Thyroid gland (tissue), 4 donors: ENCODE measurements at regions not wholly inside any gene's neighbourhood (a gene's known extent, or its start where the extent isn't known, plus 50 kb on each side); places are given as distances from the start of the nearest gene placed in this dataset.

Source experiments
- DNase-seq, 2 donors: peaks; one replicate each; pipeline ENCODE4 v3.0.0-alpha.2; 2019
- H3K27ac ChIP-seq, 3 donors: fragments of 200-600 bp; sonication (generic); 1 replicate in 2 of 3; 2 replicates in 1 of 3; pipeline ENCODE4 v1.5.1; 2016 to 2019; ENCODE audit warnings: mild to moderate bottlenecking in 1 of 3, moderate library complexity in 1 of 3
- H3K27me3 ChIP-seq: fragments of 200-600 bp; sonication (generic); one replicate; pipeline ENCODE4 v1.5.1; 2019
- H3K36me3 ChIP-seq, 2 donors: fragments of 200-600 bp; sonication (generic); one replicate each; pipeline ENCODE4 v1.5.1; 2016 to 2019
- H3K4me1 ChIP-seq, 2 donors: fragments of 200-600 bp; sonication (generic); one replicate each; pipeline ENCODE4 v1.5.1; 2017 to 2019
- H3K4me3 ChIP-seq, 3 donors: fragments of 200-600 bp; sonication (generic); replicated peaks in 1 of 3; 1 replicate in 2 of 3; 2 replicates in 1 of 3; pipeline ENCODE4 v1.5.1; 2016; ENCODE audit warnings: mild to moderate bottlenecking in 1 of 3
- H3K9me3 ChIP-seq: fragments of 200-600 bp; sonication (generic); one replicate; pipeline ENCODE4 v1.5.1; 2017
- POLR2A ChIP-seq, 2 donors: fragments of 450-650 bp; IDR thresholded peaks; one replicate each; pipeline ENCODE4 v1.6.1; 2017; ENCODE audit warnings: antibody characterized with exemption in 2 of 2, mild to moderate bottlenecking in 2 of 2, moderate library complexity in 1 of 2
- WGBS, 2 donors: methylation state at CpG; one replicate each; pipeline ENCODE4 v1.1.5; 2017; 5-methylcytosine and 5-hydroxymethylcytosine counted together
- intact Hi-C: fragments of 100-400 bp; cut with DNase I; formaldehyde crosslinking; loops from one replicate; pipeline ENCODE4 v1.15.1; 2023
- TF ChIP-seq, protein P1 (sequence below), 6 experiments: fragments of 200-600 bp in 3 of 6; fragments of 450-650 bp in 3 of 6; sonication (generic) in 3 of 6; IDR thresholded peaks; one replicate each; pipeline ENCODE4 v1.5.1; 2016 to 2019; ENCODE audit warnings: antibody characterized with exemption in 6 of 6, mild to moderate bottlenecking in 2 of 6, inconsistent platforms in 1 of 6, moderate library complexity in 1 of 6

DNA sequence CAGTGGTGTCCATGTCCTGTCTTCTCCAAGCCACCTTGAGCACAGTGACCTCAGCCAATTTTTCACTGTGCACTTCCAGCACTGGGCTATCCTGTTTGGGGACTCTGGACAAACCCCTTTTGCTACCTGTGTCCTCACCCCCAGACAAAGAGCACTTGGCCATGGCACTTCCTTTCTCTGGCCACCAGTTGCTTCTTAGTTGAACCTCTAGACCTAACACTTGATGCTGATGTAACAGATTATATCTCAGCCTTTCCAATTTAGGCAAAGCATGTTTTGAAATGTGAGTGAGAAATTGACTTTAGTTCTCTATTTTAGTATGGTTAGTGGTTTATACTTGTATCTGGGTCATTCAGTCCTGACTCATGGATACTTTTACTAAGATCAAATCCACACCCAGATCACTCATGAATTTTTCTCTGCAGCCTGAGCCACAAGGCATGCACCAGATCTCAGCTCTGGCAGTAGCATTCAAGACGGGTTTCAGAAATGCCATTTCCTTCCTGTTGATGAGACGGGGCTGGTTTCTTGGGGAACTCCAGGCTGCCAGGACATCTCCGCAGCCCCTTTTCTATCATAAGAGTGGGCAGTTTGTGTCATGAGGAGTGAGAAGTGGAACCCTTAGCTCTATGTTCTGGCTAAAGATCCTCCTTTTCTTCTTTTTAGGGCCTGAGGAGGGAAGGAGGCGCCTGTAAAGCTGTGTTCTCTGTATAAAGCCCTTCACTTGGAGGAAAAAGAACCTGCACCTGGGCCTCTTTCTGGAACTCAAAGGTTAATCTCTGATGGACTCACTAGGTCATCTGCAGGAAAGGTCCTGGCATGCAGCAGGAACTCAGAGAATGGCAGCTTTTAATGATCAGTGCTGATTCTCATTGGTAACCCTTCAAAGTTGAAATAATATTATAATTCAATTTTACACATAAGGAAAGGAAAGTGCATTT is 185.6 kb upstream of the TENM4 start:
- Histone ChIP-seq H3K27ac (no peak overlapping the region), H3K27me3 (no peaks in the 10 kb centered on the region), H3K36me3 (no peaks in the 10 kb centered on the region), H3K4me3 (no peak overlapping the region), H3K4me1 (no peaks in the 10 kb centered on the region), H3K9me3 (no peaks in the 10 kb centered on the region)
- no peak for DNase-seq
- TF ChIP-seq POLR2A (IDR thresholded peaks at IDR 0.05) = no peak
- TF ChIP-seq, protein P1, sequence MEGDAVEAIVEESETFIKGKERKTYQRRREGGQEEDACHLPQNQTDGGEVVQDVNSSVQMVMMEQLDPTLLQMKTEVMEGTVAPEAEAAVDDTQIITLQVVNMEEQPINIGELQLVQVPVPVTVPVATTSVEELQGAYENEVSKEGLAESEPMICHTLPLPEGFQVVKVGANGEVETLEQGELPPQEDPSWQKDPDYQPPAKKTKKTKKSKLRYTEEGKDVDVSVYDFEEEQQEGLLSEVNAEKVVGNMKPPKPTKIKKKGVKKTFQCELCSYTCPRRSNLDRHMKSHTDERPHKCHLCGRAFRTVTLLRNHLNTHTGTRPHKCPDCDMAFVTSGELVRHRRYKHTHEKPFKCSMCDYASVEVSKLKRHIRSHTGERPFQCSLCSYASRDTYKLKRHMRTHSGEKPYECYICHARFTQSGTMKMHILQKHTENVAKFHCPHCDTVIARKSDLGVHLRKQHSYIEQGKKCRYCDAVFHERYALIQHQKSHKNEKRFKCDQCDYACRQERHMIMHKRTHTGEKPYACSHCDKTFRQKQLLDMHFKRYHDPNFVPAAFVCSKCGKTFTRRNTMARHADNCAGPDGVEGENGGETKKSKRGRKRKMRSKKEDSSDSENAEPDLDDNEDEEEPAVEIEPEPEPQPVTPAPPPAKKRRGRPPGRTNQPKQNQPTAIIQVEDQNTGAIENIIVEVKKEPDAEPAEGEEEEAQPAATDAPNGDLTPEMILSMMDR (IDR thresholded peaks at IDR 0.05) = no peak
- 54 to 67% methylated on average over 4 of the region's 4 CpGs for WGBS, 2 donors
- intact Hi-C loops = no loop called here

DNA sequence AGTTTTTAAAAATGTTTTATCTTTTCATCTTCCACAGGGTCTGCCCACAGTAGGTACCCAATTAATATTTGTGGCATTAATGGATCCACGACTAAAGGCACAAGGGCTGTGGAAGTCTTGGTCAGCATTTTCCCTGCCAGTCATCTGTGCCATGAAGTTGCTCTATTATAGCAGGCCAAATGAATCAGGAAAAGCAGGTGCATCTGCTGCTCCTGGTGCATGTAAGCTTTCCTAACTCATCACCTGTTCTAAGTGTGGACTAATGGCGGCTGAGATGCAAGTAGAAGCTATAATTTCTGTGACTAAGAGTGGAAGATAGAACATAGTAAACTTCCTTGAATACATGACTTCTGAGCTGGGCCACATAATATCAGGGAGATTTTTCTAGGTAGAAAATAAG is 182.5 kb upstream of the TENM4 start:
- no peaks in the 10 kb centered on the region for H3K27me3 ChIP-seq
- no peak overlapping the region for H3K4me3 ChIP-seq
- 85 to 86% methylated on average over 2 of the region's 2 CpGs for WGBS, 2 donors
- no peak for DNase-seq
- H3K4me1 ChIP-seq = no peaks in the 10 kb centered on the region
- H3K27ac ChIP-seq = no peak overlapping the region
- intact Hi-C loops = no loop called here
- TF ChIP-seq, protein P1 (IDR thresholded peaks at IDR 0.05) = no peak
- TF ChIP-seq POLR2A (IDR thresholded peaks at IDR 0.05) = no peak
- H3K36me3 ChIP-seq = no peaks in the 10 kb centered on the region
- H3K9me3 ChIP-seq = no peaks in the 10 kb centered on the region

DNA sequence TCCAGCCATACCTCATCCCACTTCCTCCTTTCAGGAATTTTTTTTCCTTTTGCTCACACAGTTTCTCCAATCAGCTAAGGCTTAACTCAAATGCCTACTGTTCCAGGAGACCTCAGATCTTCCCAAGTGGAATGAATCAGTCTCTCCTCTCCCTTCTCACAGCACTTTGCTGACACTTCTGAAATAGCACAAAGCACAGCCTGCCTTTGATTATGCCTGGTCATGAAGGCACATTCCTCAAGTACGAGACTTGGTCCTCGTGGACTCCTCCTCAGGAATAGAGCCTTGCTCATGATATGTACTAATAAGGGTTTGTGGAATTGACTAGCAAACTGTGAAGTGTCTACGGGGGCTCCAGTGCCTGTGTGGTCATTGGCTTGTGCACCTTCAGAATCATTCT is 176.7 kb upstream of the TENM4 start:
- intact Hi-C loops = no loop called here
- no peak for DNase-seq
- WGBS, 2 donors = 52 to 59% methylated on average over 3 of the region's 3 CpGs
- Histone ChIP-seq H3K27me3 (no peaks in the 10 kb centered on the region), H3K4me1 (no peaks in the 10 kb centered on the region), H3K4me3 (no peak overlapping the region), H3K36me3 (no peaks in the 10 kb centered on the region), H3K9me3 (no peaks in the 10 kb centered on the region), H3K27ac (no peak overlapping the region)
- no peak for TF ChIP-seq POLR2A (IDR thresholded peaks at IDR 0.05)
- TF ChIP-seq, protein P1 (IDR thresholded peaks at IDR 0.05) = no peak

DNA sequence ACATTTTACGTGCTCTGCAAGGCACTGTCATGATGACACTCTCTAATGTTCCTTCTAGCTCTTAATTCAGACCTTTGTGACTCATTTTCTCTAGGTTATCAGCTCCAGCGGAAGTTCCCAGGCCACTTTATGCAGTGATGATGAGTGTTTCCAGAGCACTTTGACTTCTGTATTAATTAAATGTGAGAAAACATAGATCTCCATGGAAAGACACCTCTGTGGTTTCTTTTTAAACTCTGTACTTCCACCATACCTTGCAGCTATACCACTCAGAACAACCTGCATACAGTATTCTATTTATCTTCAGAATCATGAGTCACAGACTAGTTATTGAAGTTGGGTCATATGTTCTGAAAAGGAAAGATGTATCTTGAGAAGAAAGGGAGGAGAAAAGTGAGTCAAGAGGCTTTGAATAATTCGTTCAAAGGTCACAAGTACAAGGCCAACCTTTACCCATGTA is 175.6 kb upstream of the TENM4 start:
- H3K4me1 ChIP-seq = no peaks in the 10 kb centered on the region
- no peak for TF ChIP-seq POLR2A (IDR thresholded peaks at IDR 0.05)
- TF ChIP-seq, protein P1 (IDR thresholded peaks at IDR 0.05) = no peak
- DNase-seq = no peak
- H3K27me3 ChIP-seq = no peaks in the 10 kb centered on the region
- no peak overlapping the region for H3K27ac ChIP-seq
- no peaks in the 10 kb centered on the region for H3K36me3 ChIP-seq
- no peak overlapping the region for H3K4me3 ChIP-seq
- 81 to 82% methylated on average over 3 of the region's 3 CpGs for WGBS, 2 donors
- H3K9me3 ChIP-seq = no peaks in the 10 kb centered on the region
- intact Hi-C loops = no loop called here

DNA sequence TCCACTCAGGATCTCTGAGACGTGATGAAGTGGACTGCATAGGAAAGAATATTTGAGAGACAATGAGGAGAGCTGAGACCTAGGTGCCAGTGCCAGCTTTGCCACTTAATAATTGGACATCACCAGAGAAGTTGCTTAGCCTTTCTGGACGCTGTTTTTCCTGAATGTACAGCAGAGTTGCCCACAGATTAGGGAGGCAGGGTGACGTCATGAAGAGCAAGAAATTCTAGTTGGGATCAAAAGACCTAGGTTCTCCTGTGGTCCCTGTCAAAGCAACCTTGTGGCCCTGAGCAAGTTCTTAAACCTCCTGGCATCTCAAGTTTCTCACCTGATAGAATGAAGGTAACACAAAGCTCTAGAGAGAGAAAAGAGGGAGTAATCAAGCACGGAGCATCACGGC is 174.6 kb upstream of the TENM4 start:
- no peaks in the 10 kb centered on the region for H3K27me3 ChIP-seq
- no peak overlapping the region for H3K4me3 ChIP-seq
- intact Hi-C loops = no loop called here
- no peak overlapping the region for H3K27ac ChIP-seq
- H3K36me3 ChIP-seq = no peaks in the 10 kb centered on the region
- TF ChIP-seq, protein P1 (IDR thresholded peaks at IDR 0.05) = no peak
- TF ChIP-seq POLR2A (IDR thresholded peaks at IDR 0.05) = no peak
- no peak for DNase-seq
- no peaks in the 10 kb centered on the region for H3K9me3 ChIP-seq
- no peaks in the 10 kb centered on the region for H3K4me1 ChIP-seq
- 65 to 73% methylated on average over 5 of the region's 5 CpGs for WGBS, 2 donors
